C4-2B (cell line): ENCODE measurements at regions not wholly inside any gene's neighbourhood (a gene's known extent, or its start where the extent isn't known, plus 50 kb on each side); places are given as distances from the start of the nearest gene placed in this dataset.

Source experiments
- H3K27ac ChIP-seq: fragments of 450-650 bp; 2 replicates; pipeline ENCODE4 v1.5.1; 2017
- ZFX ChIP-seq: fragments of 450-650 bp; IDR thresholded peaks from 2 replicates; pipeline ENCODE4 v1.6.1; 2017
- TF ChIP-seq, protein P1 (sequence below): fragments of 450-650 bp; conservative IDR thresholded peaks from 2 replicates; pipeline ENCODE4 v1.5.1; 2017; ENCODE audit warnings: mild to moderate bottlenecking

- H3K27ac ChIP-seq: no peak overlapping the region
- no peak for TF ChIP-seq ZFX
- TF ChIP-seq, protein P1, sequence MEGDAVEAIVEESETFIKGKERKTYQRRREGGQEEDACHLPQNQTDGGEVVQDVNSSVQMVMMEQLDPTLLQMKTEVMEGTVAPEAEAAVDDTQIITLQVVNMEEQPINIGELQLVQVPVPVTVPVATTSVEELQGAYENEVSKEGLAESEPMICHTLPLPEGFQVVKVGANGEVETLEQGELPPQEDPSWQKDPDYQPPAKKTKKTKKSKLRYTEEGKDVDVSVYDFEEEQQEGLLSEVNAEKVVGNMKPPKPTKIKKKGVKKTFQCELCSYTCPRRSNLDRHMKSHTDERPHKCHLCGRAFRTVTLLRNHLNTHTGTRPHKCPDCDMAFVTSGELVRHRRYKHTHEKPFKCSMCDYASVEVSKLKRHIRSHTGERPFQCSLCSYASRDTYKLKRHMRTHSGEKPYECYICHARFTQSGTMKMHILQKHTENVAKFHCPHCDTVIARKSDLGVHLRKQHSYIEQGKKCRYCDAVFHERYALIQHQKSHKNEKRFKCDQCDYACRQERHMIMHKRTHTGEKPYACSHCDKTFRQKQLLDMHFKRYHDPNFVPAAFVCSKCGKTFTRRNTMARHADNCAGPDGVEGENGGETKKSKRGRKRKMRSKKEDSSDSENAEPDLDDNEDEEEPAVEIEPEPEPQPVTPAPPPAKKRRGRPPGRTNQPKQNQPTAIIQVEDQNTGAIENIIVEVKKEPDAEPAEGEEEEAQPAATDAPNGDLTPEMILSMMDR: no peak
These were observed 458.5 kb downstream of the MAT2B start for GRCh38 chr5:163963881-163964280.

DNA sequence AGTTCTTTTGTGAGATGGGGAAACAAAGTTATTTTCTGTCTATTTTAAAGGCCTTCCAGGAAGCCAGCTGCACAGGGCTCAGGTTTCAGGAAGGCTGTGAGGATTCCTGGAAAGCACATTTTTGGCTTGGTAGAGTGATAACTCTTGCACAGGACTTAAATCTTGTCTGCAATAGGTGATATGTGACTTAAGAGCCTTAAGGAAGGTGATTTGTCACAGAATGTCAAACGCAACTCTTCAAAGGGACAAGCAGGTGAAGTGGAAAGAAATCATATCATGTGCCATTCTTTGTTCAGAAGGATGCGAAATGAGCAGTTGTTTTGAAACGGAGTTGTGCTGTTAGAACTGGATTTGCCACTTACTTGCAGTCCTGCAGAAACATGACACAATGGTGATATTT lies 459.3 kb downstream of the MAT2B start:
- TF ChIP-seq, protein P1: no peak
- TF ChIP-seq ZFX: no peak
- H3K27ac ChIP-seq: no peak overlapping the region

DNA sequence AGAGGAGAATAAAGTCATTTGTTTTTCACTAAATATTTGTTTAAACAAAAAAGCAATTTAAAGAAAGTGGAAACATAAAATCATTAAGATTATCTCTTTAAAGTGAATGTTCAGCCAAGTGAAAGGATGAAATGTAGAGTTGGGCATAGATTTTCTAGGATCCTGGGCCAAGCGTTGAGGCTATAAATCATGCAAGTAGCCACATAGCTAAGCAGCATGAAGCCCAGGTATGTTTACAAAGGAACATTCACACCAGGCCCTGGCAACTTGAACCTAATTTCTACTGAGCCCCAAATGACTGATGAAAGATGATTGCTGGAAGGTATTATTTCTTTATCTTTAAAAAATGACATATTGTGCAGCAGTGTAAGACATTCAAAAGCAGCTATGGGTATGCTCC lies 461.8 kb downstream of the MAT2B start:
- no peak overlapping the region for H3K27ac ChIP-seq
- TF ChIP-seq, protein P1: no peak
- no peak for TF ChIP-seq ZFX

DNA sequence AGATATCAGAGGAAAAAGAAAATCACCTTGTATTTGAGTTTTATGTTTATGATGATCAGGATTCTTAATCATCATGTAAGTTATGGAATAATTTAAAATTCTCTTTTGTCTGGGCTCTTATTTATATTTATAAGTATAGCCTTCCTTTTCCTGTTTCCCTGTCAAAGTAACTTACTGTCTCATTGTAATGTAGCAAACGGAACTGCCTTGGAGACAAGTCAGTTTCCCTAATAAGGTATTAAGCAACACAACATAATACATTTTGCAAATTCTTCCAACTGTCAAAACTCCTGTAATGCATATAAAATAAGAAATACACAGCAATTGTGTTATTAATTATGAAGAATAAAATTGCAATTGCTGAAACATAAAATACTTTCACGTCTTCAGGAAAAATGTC lies 463.2 kb downstream of the MAT2B start:
- H3K27ac ChIP-seq: no peak overlapping the region
- TF ChIP-seq, protein P1: no peak
- TF ChIP-seq ZFX: no peak

- TF ChIP-seq, protein P1: no peak
- no peak for TF ChIP-seq ZFX
- no peak overlapping the region for H3K27ac ChIP-seq
These were observed 471.3 kb downstream of the MAT2B start for GRCh38 chr5:163976696-163977095.

DNA sequence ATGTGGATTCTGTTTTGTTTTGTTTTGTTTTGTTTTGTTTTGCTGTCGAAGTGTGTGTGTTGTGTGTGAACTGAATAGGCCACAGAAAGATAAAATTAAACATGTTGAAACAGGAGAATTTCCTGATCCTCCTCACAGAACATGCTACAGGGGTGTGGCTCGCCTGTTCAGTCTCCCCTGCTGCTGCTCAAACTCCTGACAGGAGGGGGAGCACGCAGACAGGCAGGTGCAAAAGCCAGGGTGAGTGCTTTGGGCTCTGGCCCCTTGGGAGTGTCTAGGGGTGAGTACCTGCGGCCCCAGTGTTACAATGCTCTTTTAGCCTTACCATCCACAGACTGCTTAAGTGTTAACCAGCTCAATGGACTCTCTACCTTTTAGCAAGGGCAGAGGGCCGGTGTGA lies 473.5 kb downstream of the MAT2B start:
- TF ChIP-seq, protein P1: peak; percentile 47
- no peak for TF ChIP-seq ZFX
- H3K27ac ChIP-seq: no peak overlapping the region

DNA sequence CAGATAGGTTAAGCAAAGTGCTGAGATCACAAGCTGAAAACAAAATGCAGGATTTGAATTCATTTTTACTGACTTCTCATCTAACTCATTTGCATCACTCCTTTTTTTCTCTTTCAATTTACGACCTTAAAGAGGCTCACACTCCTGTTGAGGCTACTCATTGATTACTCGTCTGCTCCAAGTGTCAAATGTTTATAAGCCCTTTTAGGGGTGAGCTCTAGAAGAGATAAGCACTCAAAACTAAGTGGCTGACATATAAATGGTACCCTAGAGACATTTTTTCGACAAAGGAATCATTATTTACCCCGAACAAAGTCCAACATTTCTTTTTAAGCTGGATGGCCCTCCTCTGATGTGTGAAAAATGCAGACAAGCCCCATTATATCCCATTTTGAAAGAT lies 483.1 kb downstream of the MAT2B start:
- H3K27ac ChIP-seq: no peak overlapping the region
- no peak for TF ChIP-seq ZFX
- TF ChIP-seq, protein P1: no peak
